Adrenal gland (tissue), 9 donors: ENCODE measurements at regions not wholly inside any gene's neighbourhood (a gene's known extent, or its start where the extent isn't known, plus 50 kb on each side); places are given as distances from the start of the nearest gene placed in this dataset.

Experiments used
- DNase-seq, 7 donors: peaks; one replicate each; pipeline ENCODE4 v3.0.0-alpha.2; 2019 to 2020
- H3K27ac ChIP-seq, 5 donors: fragments of 200-600 bp; sonication (generic) in 4 of 5; 1 replicate in 3 of 5; 2 replicates in 2 of 5; pipeline versions ENCODE4 v1.5.1 to v1.8.0; 2016 to 2020; ENCODE audit warnings: mild to moderate bottlenecking in 1 of 5
- H3K27me3 ChIP-seq: fragments of 200-600 bp; 2 replicates; pipeline ENCODE4 v1.8.0; 2021
- H3K36me3 ChIP-seq, 2 donors: fragments of 200-600 bp; replicated peaks in 1 of 2; 1 replicate in 1 of 2; 2 replicates in 1 of 2; pipeline versions ENCODE4 v1.5.1 to v1.8.0; 2018 to 2022
- H3K4me1 ChIP-seq, 2 donors: fragments of 200-600 bp; replicated peaks in 1 of 2; 1 replicate in 1 of 2; 2 replicates in 1 of 2; pipeline versions ENCODE4 v1.5.1 to v1.8.0; 2018 to 2021
- H3K4me3 ChIP-seq, 4 donors: fragments of 200-600 bp; sonication (generic) in 3 of 4; one replicate each; pipeline ENCODE4 v1.5.1; 2016 to 2018
- H3K9me3 ChIP-seq, 3 donors: fragments of 200-600 bp; sonication (generic) in 1 of 3; replicated peaks in 1 of 3; 1 replicate in 2 of 3; 2 replicates in 1 of 3; pipeline versions ENCODE4 v1.5.1 to v1.8.0; 2016 to 2021
- CTCF ChIP-seq, 6 experiments: fragments of 450-650 bp in 4 of 6; fragments of 200-600 bp in 2 of 6; sonication (generic) in 1 of 6; IDR thresholded peaks; 1 replicate in 5 of 6; 2 replicates in 1 of 6; pipeline versions ENCODE4 v1.5.1 to v1.8.0; 2016 to 2021; ENCODE audit warnings: antibody characterized with exemption in 6 of 6, mild to moderate bottlenecking in 2 of 6, moderate library complexity in 1 of 6
- POLR2A ChIP-seq, 2 donors: fragments of 450-650 bp; IDR thresholded peaks; one replicate each; pipeline ENCODE4 v1.6.1; 2017; ENCODE audit warnings: antibody characterized with exemption in 2 of 2, mild to moderate bottlenecking in 2 of 2, moderate library complexity in 1 of 2
- WGBS, 4 donors: extraction: QIAGEN DNeasy Blood & Tissue Kit in 2 of 4; methylation state at CpG; one replicate each; pipeline versions ENCODE4 v1.1.5 to v1.1.7; 2013 to 2017; 5-methylcytosine and 5-hydroxymethylcytosine counted together
- intact Hi-C, 2 donors: fragments of 100-400 bp; cut with DNase I; formaldehyde crosslinking; loops; one replicate each; pipeline versions ENCODE4 v1.14.1 to v1.15.0; 2022 to 2023
- donor health status: healthy with polysubstance abuse.
- donor health status: Bipolar disorder and iron deficiency.
- donor health status: DM: yes; HTN: yes; CAD: no.
- donor health status: DM: no; HTN: no; CAD: no.
- donor health status: DM: no; HTN: no; CAD: no.

- no peak overlapping the region for H3K27ac ChIP-seq
- no peak for DNase-seq
Measured at GRCh38 chr7:153320681-153321080, 561.1 kb downstream of the ACTR3B start.

GRCh38 chr7:153322991-153323390 is 563.4 kb downstream of the ACTR3B start:
- Histone ChIP-seq H3K27ac (no peak overlapping the region), H3K9me3 (no peaks in the 10 kb centered on the region), H3K4me3 (no peak overlapping the region), H3K4me1 (no peaks in the 10 kb centered on the region), H3K36me3 (no peaks in the 10 kb centered on the region), H3K27me3 (no peaks in the 10 kb centered on the region)
- 43 to 53% (median 50%) methylated on average over 11 of the region's 11 CpGs for WGBS, 4 donors
- no peak for DNase-seq
- intact Hi-C loops = no loop called here
- TF ChIP-seq CTCF (IDR thresholded peaks at IDR 0.05) (no peak), POLR2A (IDR thresholded peaks at IDR 0.05) (no peak)

More at GRCh38 chr7:153320681-153321080, 561.1 kb downstream of the ACTR3B start:
- Histone ChIP-seq H3K27me3 (no peaks in the 10 kb centered on the region), H3K36me3 (no peaks in the 10 kb centered on the region), H3K9me3 (no peaks in the 10 kb centered on the region), H3K4me3 (no peak overlapping the region), H3K4me1 (no peaks in the 10 kb centered on the region)
- 49 to 62% (median 57%) methylated on average over 4 of the region's 4 CpGs for WGBS, 4 donors
- intact Hi-C loops = no loop called here
- TF ChIP-seq POLR2A (IDR thresholded peaks at IDR 0.05) (no peak), CTCF (IDR thresholded peaks at IDR 0.05) (no peak)

DNA sequence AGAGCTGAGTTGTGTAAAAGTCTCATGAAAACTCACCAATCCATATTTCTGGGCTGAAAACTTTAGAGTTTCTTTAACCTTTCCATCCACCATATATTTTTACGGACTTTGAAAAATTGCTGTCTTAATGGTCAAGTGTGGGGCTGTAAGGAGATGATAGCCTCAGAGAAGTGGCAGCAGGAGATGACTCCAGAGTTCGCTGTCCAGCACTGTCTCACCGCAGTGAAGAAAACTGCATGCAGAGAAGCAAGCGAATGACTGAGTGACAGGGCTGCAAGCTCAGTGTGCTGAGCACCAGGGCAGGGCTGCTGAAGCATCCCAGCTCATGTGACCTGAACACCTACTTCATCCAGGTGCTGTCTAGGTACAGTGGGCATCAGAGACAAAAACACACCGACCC is 564.5 kb downstream of the ACTR3B start:
- no peaks in the 10 kb centered on the region for H3K9me3 ChIP-seq
- H3K4me1 ChIP-seq = no peaks in the 10 kb centered on the region
- DNase-seq = no peak
- intact Hi-C loops = no loop called here
- no peaks in the 10 kb centered on the region for H3K36me3 ChIP-seq
- H3K4me3 ChIP-seq = no peak overlapping the region
- no peak for TF ChIP-seq CTCF (IDR thresholded peaks at IDR 0.05)
- TF ChIP-seq POLR2A (IDR thresholded peaks at IDR 0.05) = no peak
- no peaks in the 10 kb centered on the region for H3K27me3 ChIP-seq
- 70 to 78% (median 71%) methylated on average over 5 of the region's 5 CpGs for WGBS, 4 donors
- no peak overlapping the region for H3K27ac ChIP-seq

DNA sequence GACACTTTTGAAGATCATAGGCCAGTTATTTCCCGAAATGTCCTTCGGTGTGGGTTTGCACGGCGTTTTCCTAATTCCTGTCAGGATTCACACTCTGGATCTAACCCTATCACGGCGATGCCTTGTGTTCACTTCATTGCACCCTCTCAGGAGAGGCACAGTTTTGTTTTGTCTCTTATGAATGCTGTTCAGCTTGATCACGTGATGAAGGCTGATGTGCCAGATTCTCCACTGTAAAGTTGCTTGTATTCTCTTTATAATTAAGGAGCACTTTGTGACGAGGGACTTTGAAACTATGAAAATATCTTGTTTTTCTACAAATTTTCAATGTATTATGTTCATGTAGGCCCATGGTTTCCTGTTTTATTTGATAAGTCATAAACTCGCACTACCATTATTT is 568.1 kb downstream of the ACTR3B start:
- H3K4me1 ChIP-seq = no peaks in the 10 kb centered on the region
- DNase-seq = no peak
- no peak overlapping the region for H3K4me3 ChIP-seq
- 80 to 88% (median 87%) methylated on average over 9 of the region's 9 CpGs for WGBS, 4 donors
- no peak for TF ChIP-seq CTCF (IDR thresholded peaks at IDR 0.05)
- no peak for TF ChIP-seq POLR2A (IDR thresholded peaks at IDR 0.05)
- no peak overlapping the region for H3K27ac ChIP-seq
- no peaks in the 10 kb centered on the region for H3K36me3 ChIP-seq
- no peaks in the 10 kb centered on the region for H3K27me3 ChIP-seq
- no peaks in the 10 kb centered on the region for H3K9me3 ChIP-seq
- intact Hi-C loops = no loop called here
